HG03095 (cell line): ENCODE measurements at regions not wholly inside any gene's neighbourhood (a gene's known extent, or its start where the extent isn't known, plus 50 kb on each side); places are given as distances from the start of the nearest gene placed in this dataset.

Source experiments
- ATAC-seq: cut with Tn5 transposase; IDR thresholded peaks from one replicate; pipeline ENCODE4 v1.9.1; 2021; ENCODE audit warnings: moderate library complexity; ENCODE audit not compliant: unreplicated experiment

DNA sequence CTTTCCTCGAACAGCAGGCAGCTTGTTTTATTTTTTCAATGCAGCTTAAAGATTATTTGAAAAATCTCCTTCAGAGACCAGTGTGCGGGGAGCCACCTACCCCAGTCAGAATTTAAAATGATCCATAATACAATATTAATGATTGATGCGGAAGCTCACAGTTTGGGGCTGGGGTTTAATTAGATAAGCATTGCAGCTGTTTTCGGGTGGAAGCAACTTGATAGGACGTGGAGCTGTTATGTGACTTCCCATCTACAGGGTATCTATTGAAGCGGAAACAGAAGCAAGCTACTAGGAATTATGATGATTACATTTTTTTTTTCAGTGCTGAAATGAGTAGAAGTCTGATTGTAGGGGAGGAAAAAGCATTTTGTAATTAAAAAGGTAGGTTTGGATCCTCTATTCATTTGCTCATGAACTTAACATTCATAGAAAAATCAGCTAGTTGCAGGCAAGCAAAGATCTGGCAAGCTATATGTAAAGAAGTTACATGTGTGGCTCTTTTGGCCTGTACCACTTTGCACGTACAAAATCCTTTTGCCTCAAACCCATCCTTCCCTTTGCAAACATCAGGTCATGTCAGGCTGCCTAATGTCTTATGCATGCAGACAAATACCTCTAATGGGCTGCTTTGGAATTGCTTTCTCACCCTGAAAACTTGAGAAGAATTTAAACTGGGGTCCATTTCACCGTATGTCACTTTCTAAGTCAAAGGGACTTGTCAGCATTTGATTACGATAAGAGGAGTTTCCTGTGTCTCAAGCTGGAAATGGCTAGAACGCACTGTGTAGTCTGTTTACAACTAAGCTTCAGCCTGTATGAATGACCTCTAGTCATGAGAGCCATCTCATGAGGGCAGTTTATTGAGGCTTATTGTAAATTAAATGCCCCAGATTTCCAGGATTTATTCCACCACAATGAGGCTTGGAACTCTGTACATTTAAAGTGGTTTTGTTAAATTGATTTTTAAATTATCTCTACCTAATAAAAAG lies 267.1 kb upstream of the TMTC4 start:
- no peak for ATAC-seq

DNA sequence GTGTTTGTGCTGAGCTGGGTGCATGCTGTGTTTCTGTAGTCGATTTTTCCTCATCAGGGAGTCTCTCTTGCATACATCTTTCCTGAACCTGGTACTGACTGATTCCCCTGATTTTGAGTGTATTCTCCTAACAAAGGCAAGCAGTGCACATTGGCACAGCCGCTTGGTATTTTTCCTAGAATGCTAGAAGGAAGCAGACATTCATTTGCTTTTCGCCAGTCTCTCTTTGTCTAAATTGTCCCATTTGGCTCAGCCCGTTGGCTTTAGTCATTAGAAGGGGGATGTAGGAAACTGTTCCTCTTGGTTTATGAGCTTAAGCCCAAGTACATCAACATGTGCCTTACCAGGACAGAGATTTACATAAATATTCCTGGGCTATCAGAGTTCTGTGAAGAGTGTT lies 266.1 kb upstream of the TMTC4 start:
- ATAC-seq: no peak

DNA sequence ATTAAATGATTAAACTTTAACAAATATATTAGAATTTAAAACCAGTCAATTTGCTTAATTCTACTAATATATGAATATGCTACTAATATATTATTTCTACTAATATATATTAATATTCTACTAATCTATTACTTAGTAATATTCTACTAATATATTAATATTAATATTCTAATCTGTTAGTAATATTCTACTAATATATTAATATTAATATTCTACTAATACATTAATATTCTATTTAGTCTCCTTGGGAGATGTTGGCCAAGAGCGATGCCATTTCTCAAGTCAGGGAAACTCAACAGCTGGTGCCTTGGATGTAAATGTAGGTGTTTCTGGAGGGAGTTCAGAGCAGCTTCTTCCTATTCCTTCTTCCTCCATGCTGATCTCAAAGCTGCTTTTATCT lies 259.2 kb upstream of the TMTC4 start:
- no peak for ATAC-seq

DNA sequence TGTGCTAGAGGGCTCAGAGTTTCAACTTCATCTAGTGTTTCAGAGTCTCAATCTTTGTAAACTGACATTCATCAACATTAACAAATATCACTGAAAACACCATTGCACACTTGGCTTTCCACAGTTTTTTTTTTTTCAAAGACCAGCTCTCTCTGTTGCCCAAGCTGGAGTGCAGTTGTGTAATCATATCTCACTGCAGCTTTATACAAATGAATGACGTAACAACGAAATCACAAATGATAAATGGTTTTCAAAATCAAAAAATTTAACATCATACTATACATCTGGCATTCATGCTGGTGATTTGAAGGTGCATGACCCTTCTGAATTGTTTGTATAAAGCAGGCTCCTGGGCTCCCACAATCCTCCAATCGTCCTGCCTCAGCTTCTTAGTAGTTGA lies 248.0 kb upstream of the TMTC4 start:
- ATAC-seq: no peak

DNA sequence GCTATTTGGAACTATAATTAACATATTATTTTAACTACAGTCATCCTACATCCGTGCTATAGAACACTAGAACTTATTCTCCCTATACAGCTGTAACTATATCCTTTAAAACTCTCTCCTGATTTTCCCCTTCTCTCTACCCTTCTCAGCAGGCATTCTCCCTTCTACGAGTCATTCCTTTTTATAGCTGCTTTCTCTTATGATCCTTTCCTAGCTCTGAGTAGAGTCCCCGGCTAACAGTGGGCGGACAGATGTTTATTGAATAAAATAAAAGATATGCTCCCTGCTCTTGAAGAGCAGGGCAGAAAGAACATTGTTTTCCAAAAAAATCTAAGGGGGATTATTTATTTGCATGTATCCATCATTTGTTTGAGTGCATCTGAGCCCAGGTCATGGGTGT lies 246.5 kb upstream of the TMTC4 start:
- ATAC-seq: no peak

DNA sequence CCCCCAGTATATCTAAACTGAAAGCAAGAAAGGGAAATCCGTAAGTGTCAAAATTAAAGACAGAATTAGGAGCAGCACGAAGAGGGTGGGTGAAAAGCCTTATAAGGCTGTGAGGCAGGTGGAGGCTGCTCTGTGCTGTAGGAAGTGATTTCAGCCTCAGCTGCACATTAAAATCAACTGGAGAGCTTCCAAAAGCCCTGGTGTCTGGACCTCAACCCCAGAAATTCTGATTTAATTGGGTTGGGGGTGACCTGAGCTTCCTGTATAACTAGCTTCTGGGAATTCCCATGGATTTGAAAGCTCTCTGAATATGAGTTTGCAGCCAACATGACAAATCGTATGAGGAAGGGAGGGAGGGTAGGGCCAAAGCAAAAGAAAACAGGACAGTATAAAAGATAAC lies 242.4 kb upstream of the TMTC4 start:
- peak; percentile 66 for ATAC-seq

DNA sequence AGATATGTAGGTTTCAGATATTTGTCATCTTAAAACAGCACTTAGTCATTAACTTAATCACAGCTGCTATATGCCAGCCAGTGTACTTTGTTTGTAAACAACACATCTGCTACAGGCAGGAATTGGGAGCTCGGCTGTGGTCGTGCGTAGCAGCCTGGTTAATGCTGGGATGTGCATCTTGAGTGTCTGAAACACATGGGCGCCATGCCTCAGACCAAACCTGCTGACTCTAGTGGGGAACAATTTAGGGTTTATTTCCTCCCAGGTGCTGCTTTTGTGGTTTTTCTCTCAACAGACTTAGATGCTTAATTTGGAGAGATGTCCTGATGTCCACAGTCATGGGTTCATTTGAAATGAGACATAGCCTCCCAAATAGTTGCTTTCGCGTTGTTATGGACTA lies 238.5 kb upstream of the TMTC4 start:
- ATAC-seq: no peak

DNA sequence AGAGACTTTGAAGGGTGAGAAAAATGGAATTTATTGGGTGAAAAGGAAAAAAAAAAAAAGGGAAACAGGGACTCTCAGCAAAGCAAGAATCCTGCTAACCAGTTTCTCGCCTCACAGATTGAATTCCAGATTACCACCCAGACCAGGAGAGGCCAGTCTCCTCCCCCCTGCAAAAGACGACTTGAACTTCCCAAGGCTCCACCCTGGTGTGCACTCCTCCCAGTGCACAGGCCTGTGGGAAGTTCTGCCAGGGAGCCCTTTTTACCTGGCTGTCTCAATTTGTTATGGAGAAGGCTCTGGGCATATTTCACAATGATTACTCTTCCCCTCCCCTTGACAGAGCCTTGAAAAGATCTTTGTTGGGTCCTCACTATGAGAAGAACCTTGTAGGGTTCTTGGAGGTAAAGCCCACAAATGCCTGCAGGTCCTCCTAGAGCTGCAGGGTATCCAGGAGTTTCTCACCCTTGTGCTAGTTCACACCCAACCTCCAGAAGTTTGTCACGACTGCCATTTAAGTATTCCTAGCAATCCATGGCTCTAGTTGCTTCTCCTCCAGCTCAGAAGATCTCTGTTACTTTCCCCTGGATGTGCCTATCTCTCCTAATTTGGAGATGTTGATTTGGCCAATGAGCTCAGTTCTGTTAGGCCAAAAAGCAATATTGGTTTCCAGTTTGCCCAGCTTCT lies 229.8 kb upstream of the TMTC4 start:
- ATAC-seq: no peak

DNA sequence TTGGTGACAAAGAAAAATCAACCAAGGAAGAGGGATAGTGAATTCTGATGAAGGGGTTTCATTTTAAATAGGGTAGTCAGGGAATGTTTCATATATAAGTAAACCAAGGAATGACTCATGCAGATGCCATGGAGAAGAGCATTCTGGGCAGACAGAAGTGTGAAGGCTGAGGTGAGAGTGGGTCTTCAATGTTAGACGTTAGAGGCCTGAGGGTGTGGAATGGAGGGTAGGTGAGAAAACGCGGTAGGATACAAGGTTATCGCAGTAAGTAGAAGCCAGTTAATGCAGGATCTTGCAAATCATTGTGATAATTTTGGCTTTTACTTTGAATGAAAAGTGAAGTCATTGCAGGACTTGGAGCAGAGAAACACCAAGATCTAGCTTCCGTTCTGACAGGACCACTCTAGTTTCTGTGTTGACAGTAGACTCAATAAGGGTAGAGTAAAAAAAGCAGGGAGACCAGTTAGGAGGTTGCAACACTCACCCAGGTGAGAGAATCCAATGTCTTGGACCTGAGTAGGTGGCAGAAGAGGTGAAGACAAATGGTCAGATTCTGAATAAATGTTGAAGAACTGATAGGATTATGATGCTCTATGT lies 225.2 kb upstream of the TMTC4 start:
- ATAC-seq: no peak

DNA sequence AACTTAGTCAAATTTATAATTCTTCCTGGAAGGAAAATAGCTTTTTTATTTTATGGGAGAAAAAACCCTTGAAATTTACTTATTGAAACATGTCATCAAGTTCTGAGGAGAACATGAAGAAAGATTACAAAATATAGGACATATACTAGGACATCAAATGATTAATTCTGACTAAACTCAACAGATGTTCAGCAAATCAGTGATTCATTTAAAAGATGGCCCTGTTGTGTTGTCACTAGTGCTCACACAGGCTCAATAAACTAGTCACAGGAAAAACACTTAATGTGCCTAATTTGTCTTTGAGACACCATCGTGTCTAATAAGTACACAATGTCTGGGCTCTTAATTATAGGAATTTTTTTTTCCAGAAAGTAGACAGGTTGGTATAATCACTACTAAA lies 223.8 kb upstream of the TMTC4 start:
- no peak for ATAC-seq

DNA sequence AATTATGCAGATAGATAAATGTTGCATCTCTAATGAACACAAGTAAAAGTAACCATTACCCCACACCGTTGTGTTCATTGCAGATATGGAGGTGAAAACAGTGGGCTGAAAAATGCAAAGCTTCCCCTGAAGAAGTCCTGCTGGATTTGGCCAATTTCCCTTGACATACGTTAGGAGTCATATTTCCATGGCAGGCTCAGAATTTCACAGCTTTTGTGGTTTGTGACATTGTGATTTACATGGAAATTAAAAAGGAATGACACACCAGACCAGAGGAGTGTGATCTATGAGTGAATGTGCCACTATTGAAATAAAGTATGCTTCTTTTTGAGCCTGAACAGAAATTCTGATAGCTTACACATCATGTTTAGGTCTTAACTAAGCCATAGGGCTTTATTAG lies 221.1 kb upstream of the TMTC4 start:
- no peak for ATAC-seq

DNA sequence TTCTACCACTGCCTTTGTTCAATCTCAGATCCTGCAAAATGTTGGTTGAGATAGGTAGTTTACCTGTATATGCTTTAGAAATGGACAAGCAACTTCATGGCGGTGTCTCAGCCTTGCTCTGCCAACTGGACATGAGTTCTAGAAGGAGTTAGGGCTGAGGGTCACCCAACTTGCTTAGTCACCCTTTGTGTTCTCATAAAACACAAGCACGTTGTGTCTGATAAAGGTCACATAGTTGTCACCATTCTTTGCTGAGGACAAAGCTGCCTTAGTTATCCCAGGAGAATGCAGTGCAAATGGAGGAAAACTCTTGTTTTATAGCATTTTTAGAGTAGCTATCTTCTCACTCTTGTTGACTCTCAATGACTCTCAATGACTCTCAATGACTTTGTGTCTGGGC lies 218.4 kb upstream of the TMTC4 start:
- ATAC-seq: no peak

DNA sequence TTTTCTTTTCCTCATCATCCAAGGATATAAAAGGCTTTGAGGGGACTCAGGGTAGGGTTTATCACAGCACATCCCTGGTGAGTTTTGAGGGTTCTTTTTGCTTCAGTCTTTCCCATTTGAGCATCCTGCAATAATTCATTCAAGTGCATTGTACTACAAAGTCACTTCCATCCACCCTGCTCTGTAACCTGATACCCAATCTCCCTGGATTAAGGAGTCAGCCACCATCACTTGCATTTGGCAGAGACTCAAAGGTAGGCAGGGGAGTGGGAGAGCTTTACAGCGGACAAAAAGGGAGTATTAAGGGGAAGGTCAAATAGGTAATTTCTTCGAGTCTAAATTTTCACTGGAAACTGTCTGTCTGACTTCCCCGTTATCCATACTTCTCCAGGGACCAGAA lies 216.1 kb upstream of the TMTC4 start:
- no peak for ATAC-seq

DNA sequence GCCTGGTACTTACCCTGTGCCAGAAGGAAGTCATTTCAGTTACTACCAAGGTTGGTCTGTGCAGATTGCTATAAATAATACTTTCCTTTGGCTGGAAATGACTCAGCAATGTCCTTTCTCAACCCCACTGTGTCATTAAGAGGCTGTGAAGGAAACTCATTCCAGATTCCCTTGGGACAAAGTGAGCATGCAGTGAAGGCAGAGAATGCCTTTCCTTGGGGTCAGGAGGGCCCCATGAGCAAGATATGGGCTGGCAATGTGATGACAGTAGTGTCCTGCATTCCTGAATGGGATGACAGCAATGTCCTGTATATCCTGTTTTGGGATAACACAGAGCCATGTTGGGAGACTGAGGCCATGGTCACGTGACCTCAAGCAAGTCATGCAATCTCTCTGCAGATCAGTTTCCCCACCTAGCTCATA lies 213.1 kb upstream of the TMTC4 start:
- ATAC-seq: no peak

DNA sequence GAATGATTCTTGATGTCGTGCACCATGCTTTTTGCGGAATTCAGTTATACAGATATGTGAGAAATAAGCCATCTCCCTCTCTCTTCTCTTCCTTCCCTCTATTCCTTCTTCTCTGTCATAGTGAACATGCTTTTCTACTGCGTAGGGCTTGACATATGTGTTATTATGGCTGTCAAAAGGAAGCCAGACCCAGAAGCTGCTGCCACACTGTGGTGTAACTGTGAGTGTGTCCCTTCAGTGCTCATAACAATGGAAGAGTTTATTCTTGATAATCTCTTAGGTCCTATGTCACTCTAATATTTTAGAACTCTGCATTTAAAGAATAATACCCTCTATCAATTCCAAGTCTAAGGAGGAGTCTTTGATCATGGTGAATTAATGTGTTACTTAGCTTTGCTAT lies 208.9 kb upstream of the TMTC4 start:
- no peak for ATAC-seq

DNA sequence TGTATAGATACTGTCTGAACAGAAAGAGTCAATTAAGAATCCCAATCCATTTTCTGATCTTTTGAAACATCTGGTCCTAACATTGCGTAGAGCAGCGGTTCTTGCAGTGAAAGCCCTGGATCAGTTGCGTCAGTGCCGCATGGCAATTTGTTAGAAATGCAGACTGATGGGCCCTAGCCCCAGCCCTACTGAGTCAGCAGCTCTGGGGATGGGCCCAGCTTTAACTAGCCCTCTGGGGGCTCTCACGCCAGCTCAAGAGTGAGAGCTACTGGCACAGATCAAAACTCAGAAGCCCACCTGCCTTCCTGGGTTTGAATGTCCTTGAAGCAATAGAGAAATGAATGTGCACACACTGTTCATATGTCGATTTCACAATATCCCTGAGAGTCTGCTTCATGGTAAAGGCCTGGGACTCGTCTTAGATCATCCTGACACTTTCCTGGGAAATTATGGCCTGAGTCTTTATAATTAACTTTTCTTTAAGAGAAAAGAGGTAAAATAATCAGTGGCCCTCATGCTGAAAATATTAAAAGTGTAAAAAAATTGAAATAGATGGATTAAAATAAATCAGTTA lies 206.8 kb upstream of the TMTC4 start:
- ATAC-seq: no peak

DNA sequence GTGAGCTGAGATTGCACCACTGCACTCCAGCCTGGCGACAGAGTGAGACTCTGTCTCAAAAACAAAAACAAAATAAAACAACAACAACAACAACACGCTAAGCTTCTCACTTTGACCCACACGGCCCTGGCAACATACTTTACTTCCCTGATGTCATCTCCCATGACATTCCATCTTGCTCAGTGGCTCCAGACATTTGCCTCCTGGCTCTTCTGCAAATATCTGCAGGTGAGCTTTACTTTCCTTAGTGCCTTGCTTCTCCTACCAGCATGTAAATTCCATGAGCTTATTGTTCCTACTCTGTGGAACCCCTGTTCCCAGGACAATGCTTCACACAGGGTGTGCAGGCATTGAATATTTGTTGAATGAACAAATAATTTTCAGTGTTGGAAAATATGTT lies 205.6 kb upstream of the TMTC4 start:
- ATAC-seq: no peak

DNA sequence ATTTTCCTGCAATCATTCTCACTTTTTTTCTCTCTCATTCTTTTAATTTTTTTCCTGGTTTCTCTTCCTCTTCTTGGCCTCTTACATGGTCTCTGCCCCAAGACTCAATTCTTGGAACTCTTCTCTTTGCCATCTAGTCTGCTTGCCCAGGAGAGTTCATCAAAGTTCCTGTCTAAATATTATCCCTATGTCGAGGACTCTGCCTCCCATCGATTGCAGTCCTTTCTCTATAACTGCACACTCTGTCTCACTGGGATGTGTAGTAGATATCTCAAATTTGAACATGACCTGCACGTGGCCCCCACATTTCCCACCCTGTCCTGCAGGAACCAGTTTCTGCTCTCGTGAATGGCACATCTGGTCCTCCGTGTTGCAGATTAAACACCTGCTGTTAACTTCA lies 204.7 kb upstream of the TMTC4 start:
- ATAC-seq: no peak

DNA sequence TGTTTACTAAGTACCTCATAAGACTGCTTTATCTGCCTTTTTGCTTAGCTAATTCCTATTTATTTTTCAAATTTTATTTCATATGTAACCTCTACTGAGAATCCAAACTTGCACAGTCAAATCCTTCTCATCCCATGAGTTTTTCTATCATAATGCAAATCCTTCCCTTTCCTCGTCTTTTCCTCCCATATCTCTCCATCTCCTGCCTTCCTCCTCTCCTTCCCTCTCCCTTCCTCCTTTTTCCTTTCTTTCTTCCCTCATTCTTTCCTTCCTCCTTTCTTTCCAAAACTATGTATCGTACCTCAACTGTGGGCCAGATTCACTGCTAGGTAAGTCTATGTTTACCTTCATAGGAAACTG lies 201.4 kb upstream of the TMTC4 start:
- ATAC-seq: no peak

DNA sequence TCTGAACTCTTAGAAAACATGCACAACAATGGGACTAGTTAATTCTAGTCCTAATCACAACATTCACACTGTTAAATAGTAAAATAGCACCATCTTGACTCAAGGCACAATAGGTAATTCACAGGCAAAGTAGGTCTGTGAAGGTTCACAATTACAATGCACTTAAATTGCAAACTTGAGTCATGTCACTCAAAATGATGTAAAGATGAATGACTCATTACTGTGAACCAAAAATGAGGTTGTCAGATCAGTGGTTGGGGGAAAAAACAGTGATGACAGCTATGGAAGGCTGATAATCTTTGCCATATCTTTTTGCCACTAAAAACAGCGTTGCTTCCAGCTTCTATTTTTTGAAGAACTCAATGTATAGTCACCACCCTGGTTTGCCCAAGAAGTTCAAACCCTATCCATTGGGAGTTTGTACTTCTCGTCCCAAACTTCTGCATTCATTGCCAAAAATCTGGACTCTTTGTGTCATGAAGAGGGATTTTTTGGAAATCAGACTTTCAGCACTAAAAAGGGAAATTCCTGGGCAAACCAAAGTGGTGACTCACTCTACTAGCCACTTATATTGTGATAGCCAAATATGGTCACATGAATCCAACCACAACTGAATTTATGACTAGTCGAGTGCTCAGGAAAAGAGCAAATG lies 200.9 kb upstream of the TMTC4 start:
- ATAC-seq: peak; percentile 72

DNA sequence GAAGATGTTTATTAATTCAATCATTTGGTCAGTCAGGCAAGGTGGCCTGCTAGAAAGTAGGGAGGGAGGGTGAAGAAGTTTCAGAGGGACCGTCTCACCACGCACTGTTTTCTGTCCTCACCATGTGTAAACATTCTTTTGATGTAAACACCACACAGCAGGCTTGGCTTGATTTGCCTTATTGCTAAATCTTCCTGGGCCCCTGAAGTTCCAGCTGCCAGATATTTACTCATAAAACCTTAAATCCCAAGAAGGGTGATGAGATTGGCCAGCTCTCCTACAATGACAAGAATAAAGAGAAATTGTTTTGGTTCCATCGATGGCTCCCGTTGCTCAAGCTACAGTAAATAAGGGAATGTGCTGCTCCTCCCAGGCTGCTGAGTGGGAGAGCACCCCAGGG lies 198.2 kb upstream of the TMTC4 start:
- no peak for ATAC-seq
